GM18520 (cell line): ENCODE measurements at regions not wholly inside any gene's neighbourhood (a gene's known extent, or its start where the extent isn't known, plus 50 kb on each side); places are given as distances from the start of the nearest gene placed in this dataset.
"Not testable (repeated sequence)": the region's sequence is repeated elsewhere in the genome, so short reads cannot be mapped to it uniquely, and the experiment has no call there.

ENCODE experiments used
- ATAC-seq: cut with Tn5 transposase; IDR thresholded peaks from one replicate; pipeline ENCODE4 v1.9.1; 2021; ENCODE audit not compliant: unreplicated experiment

- not testable (repeated sequence) for ATAC-seq
Measured at GRCh38 chr5:99478450-99478849, 549.6 kb upstream of the CHD1 start.

GRCh38 chr5:99473328-99473727, 544.5 kb upstream of the CHD1 start:
- ATAC-seq = not testable (repeated sequence)

- not testable (repeated sequence) for ATAC-seq
Measured at GRCh38 chr5:99471726-99472125, 542.9 kb upstream of the CHD1 start.

- ATAC-seq = not testable (repeated sequence)
Measured at GRCh38 chr5:99471178-99471577, 542.4 kb upstream of the CHD1 start.

- ATAC-seq = not testable (repeated sequence)
Measured at GRCh38 chr5:99470636-99471035, 541.8 kb upstream of the CHD1 start.

- no peak for ATAC-seq
Measured at GRCh38 chr5:99460701-99461100, 531.9 kb upstream of the CHD1 start.

- ATAC-seq = no peak
Measured at GRCh38 chr5:99453196-99453595, 524.4 kb upstream of the CHD1 start.

- no peak for ATAC-seq
Measured at GRCh38 chr5:99449786-99450185, 521.0 kb upstream of the CHD1 start.

GRCh38 chr5:99445805-99446204, 517.0 kb upstream of the CHD1 start:
- ATAC-seq = no peak

GRCh38 chr5:99441235-99441634, 512.4 kb upstream of the CHD1 start:
- no peak for ATAC-seq

- no peak for ATAC-seq
Measured at GRCh38 chr5:99438619-99439018, 509.8 kb upstream of the CHD1 start.

GRCh38 chr5:99437986-99438385, 509.2 kb upstream of the CHD1 start:
- no peak for ATAC-seq

- not testable (repeated sequence) for ATAC-seq
Measured at GRCh38 chr5:99423396-99423795, 494.6 kb upstream of the CHD1 start.

GRCh38 chr5:99418640-99419039, 489.8 kb upstream of the CHD1 start:
- ATAC-seq = not testable (repeated sequence)

- ATAC-seq = not testable (repeated sequence)
Measured at GRCh38 chr5:99410386-99410785, 481.6 kb upstream of the CHD1 start.

- not testable (repeated sequence) for ATAC-seq
Measured at GRCh38 chr5:99404764-99405302, 476.0 kb upstream of the CHD1 start.

GRCh38 chr5:99400571-99400970, 471.8 kb upstream of the CHD1 start:
- ATAC-seq = not testable (repeated sequence)

- ATAC-seq = no peak
Measured at GRCh38 chr5:99398976-99399375, 470.2 kb upstream of the CHD1 start.

- no peak for ATAC-seq
Measured at GRCh38 chr5:99386406-99387077, 457.7 kb upstream of the CHD1 start.

- ATAC-seq = no peak
Measured at GRCh38 chr5:99379187-99379586, 450.4 kb upstream of the CHD1 start.

- no peak for ATAC-seq
Measured at GRCh38 chr5:99378443-99378842, 449.6 kb upstream of the CHD1 start.

GRCh38 chr5:99369797-99370593, 441.2 kb upstream of the CHD1 start:
- ATAC-seq = no peak
